SK-N-SH treated with all-trans-retinoic acid at 6 μM for 48 hours (cell line): ENCODE measurements at regions not wholly inside any gene's neighbourhood (a gene's known extent, or its start where the extent isn't known, plus 50 kb on each side); places are given as distances from the start of the nearest gene placed in this dataset.
"Not testable (repeated sequence)": the region's sequence is repeated elsewhere in the genome, so short reads cannot be mapped to it uniquely, and the experiment has no call there.

Source experiments
- ATAC-seq: fragments of 200-7000 bp; cut with Tn5 transposase; 3 replicates; pipeline ENCODE4 v1.9.1; 2020; ENCODE audit warnings: mild to moderate bottlenecking, moderate library complexity

- peak; percentile 49; the same call in 2 of the 3 replicates for ATAC-seq
Measured at GRCh38 chr2:113330060-113330767, 51.5 kb upstream of the PAX8 start.

- ATAC-seq: peak; percentile 44
Measured at GRCh38 chr2:113328973-113329372, 50.3 kb upstream of the PAX8 start.

GRCh38 chr2:113328572-113328971, 49.9 kb upstream of the PAX8 start:
- ATAC-seq: not testable (repeated sequence)
